Neural cell (in vitro differentiated cells): ENCODE measurements at regions not wholly inside any gene's neighbourhood (a gene's known extent, or its start where the extent isn't known, plus 50 kb on each side); places are given as distances from the start of the nearest gene placed in this dataset.

Experiments
- EP300 ChIP-seq: fragments of 450-650 bp; conservative IDR thresholded peaks from 2 replicates; pipeline ENCODE4 v1.6.1; 2014; ENCODE audit warnings: antibody characterized with exemption, mild to moderate bottlenecking, moderate library complexity; ENCODE audit not compliant: poor library complexity, severe bottlenecking
- EZH2 ChIP-seq: fragments of 200-600, 300-800 bp; shearing (Covaris generic), sonication (generic); IDR thresholded peaks from 2 replicates; pipeline ENCODE4 v1.6.1; 2014; ENCODE audit warnings: antibody characterized with exemption, low read length, borderline replicate concordance, mild to moderate bottlenecking; ENCODE audit not compliant: insufficient read depth, poor library complexity, severe bottlenecking
- RAD21 ChIP-seq: fragments of 450-650 bp; conservative IDR thresholded peaks from 2 replicates; pipeline ENCODE4 v1.6.1; 2014; ENCODE audit warnings: antibody characterized with exemption, mild to moderate bottlenecking, moderate library complexity
- TF ChIP-seq, protein P1 (sequence below): fragments of 450-650 bp; IDR thresholded peaks from 2 replicates; pipeline ENCODE4 v1.5.1; 2014; ENCODE audit warnings: antibody characterized with exemption, mild to moderate bottlenecking, moderate library complexity; ENCODE audit not compliant: poor library complexity, severe bottlenecking
- TF ChIP-seq, protein P2 (sequence below): IDR thresholded peaks from 2 replicates; pipeline ENCODE4 v1.6.1; 2012; ENCODE audit warnings: borderline replicate concordance

DNA sequence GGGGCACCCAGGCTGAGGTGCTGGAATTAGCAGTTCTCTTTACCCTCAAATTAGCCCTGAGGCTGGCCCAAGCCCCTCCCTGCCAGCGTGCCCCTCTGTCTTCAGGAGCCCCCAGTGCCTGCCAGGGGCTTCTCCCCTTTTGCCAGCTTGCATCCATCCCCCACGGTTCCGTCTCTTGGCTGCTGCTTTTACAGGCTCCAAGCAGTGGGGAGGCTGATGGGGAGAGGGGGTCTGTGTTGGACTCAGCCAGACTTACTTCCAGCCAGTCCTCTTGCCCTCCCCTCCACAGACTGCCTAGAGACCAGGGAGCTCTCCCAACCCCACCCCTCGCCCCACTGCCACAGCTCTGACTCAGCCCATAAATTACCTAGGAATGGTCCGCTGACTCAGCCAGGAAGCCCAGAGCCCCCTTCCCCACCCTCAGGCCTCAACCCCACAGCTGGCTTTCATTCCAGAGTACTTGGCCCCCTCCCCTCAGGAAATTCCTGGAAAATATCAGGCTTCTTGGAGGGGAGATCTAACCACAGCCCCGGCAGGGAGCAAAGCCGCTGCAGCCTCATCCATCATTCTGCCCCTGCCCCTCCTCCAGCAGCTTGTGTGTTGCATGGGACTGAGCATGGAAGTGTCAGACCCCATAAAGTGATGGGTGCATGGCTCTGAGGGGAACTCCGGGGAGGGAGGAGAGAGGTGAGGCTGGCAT lies 184.6 kb downstream of the ZFP36L2 start:
- TF ChIP-seq, protein P1, sequence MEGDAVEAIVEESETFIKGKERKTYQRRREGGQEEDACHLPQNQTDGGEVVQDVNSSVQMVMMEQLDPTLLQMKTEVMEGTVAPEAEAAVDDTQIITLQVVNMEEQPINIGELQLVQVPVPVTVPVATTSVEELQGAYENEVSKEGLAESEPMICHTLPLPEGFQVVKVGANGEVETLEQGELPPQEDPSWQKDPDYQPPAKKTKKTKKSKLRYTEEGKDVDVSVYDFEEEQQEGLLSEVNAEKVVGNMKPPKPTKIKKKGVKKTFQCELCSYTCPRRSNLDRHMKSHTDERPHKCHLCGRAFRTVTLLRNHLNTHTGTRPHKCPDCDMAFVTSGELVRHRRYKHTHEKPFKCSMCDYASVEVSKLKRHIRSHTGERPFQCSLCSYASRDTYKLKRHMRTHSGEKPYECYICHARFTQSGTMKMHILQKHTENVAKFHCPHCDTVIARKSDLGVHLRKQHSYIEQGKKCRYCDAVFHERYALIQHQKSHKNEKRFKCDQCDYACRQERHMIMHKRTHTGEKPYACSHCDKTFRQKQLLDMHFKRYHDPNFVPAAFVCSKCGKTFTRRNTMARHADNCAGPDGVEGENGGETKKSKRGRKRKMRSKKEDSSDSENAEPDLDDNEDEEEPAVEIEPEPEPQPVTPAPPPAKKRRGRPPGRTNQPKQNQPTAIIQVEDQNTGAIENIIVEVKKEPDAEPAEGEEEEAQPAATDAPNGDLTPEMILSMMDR = no peak
- TF ChIP-seq EZH2 (no peak), RAD21 (no peak), EP300 (no peak)
- TF ChIP-seq, protein P2, sequence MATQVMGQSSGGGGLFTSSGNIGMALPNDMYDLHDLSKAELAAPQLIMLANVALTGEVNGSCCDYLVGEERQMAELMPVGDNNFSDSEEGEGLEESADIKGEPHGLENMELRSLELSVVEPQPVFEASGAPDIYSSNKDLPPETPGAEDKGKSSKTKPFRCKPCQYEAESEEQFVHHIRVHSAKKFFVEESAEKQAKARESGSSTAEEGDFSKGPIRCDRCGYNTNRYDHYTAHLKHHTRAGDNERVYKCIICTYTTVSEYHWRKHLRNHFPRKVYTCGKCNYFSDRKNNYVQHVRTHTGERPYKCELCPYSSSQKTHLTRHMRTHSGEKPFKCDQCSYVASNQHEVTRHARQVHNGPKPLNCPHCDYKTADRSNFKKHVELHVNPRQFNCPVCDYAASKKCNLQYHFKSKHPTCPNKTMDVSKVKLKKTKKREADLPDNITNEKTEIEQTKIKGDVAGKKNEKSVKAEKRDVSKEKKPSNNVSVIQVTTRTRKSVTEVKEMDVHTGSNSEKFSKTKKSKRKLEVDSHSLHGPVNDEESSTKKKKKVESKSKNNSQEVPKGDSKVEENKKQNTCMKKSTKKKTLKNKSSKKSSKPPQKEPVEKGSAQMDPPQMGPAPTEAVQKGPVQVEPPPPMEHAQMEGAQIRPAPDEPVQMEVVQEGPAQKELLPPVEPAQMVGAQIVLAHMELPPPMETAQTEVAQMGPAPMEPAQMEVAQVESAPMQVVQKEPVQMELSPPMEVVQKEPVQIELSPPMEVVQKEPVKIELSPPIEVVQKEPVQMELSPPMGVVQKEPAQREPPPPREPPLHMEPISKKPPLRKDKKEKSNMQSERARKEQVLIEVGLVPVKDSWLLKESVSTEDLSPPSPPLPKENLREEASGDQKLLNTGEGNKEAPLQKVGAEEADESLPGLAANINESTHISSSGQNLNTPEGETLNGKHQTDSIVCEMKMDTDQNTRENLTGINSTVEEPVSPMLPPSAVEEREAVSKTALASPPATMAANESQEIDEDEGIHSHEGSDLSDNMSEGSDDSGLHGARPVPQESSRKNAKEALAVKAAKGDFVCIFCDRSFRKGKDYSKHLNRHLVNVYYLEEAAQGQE = no peak
